HG03469 (cell line): ENCODE measurements at regions not wholly inside any gene's neighbourhood (a gene's known extent, or its start where the extent isn't known, plus 50 kb on each side); places are given as distances from the start of the nearest gene placed in this dataset.
"Not testable (repeated sequence)": the region's sequence is repeated elsewhere in the genome, so short reads cannot be mapped to it uniquely, and the experiment has no call there.

Experiments
- ATAC-seq: cut with Tn5 transposase; IDR thresholded peaks from one replicate; pipeline ENCODE4 v1.9.1; 2021; ENCODE audit warnings: mild to moderate bottlenecking, moderate library complexity, moderate number of reproducible peaks; ENCODE audit not compliant: unreplicated experiment

DNA sequence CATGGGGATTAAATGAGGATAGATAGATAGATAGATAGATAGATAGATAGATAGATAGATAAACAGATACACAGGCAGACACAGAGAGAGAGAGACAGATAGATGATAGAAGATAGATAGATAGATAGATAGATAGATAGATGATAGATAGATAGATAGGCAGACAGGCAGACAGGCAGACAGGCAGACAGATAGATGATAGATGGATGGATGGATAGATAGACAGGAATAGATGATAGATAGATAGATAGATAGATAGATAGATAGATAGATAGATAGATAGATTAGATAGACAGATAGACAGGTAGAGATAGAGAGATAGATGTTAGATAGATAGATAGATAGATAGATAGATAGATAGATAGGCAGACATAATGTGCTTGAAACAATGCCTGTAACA lies 137.3 kb downstream of the MED10 start:
- not testable (repeated sequence) for ATAC-seq

DNA sequence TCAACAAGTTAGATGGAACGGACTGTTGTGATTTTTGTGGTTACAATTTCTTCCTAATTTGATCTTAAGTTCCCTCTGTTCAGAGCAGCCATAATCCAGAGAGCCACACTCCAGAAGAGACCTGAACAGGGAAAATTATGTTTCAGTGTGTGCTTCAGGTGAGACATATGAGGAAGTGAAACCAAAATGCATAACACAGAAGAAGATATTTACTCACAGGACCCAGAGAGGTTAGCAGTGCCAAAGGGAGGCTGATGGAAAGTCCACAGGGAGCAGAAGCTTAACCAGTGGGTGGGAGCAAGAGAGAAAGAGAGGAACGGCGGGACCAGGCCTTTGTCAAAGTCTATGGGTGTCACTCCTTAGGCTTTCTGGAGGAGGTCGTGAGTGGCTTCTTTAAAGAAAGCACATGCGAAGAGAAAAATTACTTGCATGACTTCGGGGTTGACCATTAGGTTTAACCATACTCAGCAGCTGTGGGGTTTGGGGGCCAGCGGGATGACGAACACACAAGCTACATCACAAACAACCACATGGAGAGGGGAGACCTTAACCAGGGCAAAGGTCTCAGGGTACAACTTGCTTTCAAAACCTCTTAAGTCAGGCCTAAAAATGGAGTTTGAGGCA lies 141.4 kb downstream of the MED10 start:
- ATAC-seq: peak; percentile 91

DNA sequence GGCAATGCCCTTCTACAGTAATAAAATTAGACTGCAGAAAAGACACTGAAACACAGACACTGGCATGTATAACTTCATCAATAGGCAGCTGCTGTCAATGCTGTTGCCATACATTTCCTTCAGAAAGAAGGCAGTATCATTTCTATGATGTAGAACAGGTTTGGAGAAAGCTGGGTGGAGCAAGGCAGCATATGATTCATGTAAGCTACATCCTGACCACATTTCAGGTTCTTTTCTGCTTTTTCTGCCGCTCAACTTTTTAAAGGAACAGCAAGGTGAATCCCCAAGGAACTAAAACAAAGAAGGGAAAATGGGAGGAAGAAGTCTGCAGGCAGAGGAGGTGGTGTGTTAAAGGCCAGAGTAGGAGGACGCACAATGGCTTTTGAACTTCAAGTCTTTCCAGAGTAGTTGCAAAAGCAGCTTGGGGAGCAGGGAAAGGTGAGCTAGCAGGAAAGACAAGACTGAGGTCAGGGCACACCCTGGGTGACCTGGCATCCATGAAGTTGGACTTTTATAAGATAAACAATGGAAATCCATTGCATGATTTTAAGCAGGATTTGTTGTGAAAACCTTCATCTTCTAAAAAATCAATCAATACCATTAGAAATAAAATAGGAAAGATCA lies 142.1 kb downstream of the MED10 start:
- ATAC-seq: no peak

GRCh38 chr5:6235726-6236125 lies 142.6 kb downstream of the MED10 start:
- ATAC-seq: no peak

DNA sequence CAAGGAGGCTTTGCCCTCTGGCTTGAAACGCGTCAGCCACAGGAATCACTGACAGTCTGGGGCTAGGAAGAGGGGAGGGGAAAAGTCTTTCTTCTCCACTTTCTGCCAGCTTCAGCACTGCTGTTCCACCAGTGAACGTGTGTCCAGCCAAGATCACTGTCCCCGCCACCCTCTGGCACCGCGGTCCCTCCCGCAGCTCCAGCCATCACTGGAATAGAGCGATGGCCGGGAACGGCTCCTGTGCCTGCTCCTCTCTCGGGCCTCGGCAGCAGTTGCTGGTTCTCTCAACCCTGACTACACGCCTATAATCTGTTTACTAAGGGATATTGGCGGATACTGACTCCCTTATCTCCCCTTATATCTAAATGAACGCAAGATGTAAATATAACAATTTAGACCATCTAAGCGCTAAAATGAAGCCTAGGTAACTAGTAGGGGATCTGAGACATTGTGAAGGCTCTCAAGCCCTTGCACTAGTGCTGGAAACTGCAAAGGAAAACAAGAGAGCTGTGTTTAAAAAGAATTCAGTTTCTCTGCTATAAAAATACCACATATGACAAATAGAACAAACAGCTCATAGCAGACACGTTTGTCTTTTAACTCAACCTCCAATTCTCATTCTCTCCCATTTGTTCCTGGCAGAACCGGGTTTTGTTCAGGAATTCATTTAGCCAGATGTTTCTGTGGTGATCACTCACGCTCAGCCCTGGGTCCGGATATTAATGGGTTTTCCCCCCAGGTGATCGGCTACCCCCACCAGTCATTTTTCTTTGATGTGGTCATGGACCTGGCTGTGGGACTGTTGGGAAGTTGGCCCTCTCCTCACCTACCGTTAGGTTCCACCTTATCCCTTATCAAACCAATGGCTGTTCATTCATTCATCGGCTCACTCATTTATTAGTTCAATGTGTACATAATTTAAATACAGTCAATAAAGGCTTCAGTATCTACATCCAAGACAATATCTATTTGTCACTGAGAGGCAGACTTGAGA lies 149.8 kb downstream of the MED10 start:
- no peak for ATAC-seq

GRCh38 chr5:6225121-6225607 lies 153.2 kb downstream of the MED10 start:
- ATAC-seq: no peak

DNA sequence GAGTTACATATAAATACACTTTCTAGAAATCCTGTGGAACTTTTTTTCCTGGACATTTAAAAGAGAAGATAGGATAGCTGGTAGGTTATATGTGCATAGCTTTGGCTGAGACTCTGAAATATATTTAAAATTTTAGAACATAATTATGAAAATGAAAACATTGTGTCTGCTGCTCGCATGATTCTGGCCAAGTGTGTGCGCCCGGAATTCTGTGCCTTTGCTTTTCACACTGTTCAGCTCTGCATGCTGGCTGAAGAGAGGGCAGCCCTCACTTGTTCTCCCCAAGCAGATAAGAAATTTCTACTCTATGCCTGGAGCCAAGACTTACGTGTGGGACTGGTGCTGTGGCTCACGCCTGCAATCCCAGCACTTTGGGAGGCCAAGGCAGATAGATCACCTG lies 153.9 kb downstream of the MED10 start:
- ATAC-seq: no peak

DNA sequence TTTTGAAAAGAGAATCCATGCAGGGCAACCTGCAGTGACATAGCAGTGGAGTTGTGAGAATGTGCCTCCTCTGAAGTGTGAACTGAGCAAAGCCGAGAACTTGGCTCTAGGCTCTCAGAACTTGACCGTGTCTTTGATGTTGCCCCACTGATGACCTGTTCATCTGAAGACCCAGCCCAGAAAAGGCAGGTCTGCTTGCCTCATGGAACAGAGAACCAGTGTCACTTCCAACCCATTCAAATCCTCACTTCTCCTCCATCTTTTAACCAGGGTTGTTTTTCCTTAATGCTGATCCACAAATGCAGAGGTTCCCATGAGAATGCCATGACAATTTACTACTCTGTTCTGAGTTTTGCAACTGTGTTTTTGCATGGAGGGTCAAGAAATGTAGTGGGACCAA lies 155.4 kb downstream of the MED10 start:
- no peak for ATAC-seq

DNA sequence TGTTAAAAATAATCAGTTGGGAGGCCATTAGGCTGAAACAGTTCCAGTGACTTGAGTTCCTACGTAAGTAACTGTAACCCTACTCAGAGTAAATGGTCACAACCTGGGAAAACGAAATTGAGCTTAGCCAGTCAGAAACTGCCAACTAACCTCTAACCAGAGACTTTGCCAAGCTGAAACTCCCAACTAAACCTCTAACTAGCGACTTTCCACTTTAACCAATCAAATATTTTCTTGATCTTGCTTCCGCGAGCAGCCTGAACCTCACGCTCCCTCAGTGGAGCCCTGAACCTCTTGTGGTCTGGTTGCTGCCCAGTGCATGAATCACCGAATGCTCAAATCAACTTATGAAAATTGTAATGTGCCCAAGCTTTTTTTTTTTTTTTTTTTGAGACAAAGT lies 156.2 kb downstream of the MED10 start:
- no peak for ATAC-seq

DNA sequence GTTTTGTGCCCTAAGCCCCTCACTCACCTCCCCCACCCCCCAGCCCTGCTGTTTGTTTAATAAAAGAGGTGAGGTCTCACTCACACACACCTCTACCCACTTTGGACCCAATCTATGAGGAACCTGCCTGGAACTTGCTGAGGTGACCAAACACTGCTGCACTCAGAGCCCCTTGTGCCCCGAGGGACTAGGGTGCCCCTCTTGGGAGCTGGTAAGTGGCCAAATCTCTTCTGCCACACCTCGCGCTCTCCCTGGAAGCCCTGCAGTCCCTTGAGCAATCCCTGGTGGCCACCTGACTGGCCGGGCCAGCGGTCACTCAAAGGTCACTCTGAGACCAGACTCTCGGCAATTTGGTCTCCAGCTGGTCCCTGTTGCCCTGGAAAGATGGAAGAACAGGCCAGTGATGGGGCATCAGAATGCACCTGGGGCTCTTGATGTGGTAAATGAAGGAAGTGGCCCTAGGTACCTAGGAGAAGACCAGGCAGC lies 157.2 kb downstream of the MED10 start:
- ATAC-seq: no peak

GRCh38 chr5:6220346-6221088 lies 157.8 kb downstream of the MED10 start:
- ATAC-seq: no peak

DNA sequence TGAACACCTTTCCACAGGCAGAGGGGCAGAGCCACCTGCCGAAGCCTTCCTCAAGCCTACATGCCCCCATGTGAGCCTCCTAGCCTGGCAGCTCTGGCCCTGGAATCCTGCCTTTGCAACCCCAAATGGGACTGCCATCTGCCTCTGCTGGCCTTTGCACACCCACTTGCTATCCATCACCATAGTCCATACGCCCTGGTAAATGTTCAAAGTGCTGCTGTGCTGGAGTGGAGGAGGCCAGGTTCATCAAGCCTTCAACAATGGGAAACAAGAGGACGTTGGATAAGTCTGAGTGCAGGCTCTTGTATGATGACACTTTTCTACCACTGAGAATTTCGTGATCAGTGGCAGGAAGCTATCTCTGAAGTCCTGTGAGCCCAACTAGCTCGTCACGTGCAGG lies 159.8 kb downstream of the MED10 start:
- ATAC-seq: no peak

- no peak for ATAC-seq
Observed at GRCh38 chr5:6218116-6218515, 160.2 kb downstream of the MED10 start.

DNA sequence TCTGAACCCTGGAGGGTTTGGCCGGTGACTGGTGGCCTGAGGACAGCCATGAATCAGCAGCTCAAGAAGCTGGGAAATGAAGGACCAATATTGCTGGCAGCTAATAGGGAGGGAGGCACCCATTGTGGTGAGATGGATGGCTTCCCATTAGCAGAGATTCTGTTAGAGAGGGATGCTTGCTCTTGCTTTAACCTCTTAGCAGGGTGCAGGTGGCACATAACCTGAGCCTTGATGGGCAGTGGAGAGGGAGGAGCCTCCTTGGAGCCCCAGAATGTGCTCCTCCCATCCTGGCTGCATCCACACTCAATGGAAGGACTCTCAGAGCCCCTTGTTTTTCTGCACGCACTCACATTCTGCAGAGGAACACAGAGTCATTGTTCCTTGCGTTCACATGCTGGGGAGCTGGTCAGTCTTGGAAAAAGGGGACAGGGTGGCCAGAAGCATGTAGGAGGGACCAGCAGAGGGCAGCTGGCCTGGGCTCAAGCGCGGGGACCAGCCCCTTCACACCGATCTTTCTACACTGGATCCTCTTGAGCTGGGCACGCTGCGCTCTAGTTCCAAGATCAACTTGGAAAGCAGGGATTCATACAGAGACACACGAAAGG lies 161.8 kb downstream of the MED10 start:
- ATAC-seq: no peak

DNA sequence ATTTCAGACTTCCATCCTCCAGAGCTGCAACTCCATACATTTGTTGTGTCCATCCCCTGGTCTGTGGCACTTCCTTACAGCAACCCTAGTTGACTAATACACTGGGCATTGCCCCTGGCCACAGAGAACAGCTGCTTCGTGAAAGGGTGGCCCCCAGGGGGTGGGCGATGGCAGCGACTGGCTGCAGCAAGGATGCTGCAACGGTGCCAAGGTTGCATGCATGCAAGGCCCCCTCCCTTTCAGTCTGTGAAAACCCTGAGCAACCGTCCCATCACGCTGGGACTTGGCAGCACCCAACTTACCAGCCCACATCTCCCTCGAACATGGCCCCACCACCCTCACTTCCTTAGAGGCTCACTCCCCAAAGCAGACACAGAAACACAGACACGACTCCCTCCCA lies 162.5 kb downstream of the MED10 start:
- ATAC-seq: no peak

DNA sequence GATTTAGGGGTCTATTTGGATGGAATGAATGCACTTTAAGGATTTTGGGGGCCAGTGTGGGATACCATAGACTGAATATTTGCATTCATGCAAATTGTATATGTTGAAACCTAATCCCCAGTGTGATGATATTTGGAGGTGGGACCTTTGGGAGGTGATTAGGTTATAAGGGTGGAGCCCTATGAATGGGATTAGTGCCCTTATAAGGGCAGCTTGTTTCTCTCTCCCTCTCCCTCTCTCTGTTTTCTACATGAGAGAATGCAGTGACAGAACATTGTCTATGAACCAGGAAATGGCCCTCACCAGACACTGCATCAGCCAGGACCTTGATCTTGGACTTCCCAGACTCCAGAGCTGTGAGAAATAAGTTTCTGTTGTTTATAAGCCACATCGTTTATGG lies 166.1 kb downstream of the MED10 start:
- ATAC-seq: no peak

DNA sequence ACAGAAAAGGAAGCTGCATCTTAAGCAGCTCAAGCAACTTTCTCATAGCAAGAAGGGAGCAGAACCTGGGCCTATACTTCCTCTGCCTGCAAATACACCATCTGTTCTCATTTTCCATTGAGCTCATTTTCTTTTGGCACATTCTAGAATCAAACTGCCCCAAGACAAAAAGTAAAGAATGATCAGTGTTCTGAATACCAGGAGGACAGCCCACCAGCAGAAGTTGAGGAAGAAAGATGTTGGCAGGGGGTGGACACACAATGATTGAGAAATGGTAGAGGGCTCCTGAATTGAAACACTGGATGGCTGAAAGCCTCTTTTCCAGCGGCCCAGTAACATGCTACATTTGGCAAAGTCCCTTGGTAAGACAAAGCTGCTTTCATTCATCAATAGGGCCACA lies 171.8 kb downstream of the MED10 start:
- ATAC-seq: no peak

GRCh38 chr5:6202968-6203365 lies 175.4 kb downstream of the MED10 start:
- ATAC-seq: peak; percentile 69

- ATAC-seq: peak; percentile 20
Observed at GRCh38 chr5:6202149-6202967, 176.0 kb downstream of the MED10 start.
